ENCODE measurements at regions not wholly inside any gene's neighbourhood (a gene's known extent, or its start where the extent isn't known, plus 50 kb on each side); places are given as distances from the start of the nearest gene placed in this dataset.

DNA sequence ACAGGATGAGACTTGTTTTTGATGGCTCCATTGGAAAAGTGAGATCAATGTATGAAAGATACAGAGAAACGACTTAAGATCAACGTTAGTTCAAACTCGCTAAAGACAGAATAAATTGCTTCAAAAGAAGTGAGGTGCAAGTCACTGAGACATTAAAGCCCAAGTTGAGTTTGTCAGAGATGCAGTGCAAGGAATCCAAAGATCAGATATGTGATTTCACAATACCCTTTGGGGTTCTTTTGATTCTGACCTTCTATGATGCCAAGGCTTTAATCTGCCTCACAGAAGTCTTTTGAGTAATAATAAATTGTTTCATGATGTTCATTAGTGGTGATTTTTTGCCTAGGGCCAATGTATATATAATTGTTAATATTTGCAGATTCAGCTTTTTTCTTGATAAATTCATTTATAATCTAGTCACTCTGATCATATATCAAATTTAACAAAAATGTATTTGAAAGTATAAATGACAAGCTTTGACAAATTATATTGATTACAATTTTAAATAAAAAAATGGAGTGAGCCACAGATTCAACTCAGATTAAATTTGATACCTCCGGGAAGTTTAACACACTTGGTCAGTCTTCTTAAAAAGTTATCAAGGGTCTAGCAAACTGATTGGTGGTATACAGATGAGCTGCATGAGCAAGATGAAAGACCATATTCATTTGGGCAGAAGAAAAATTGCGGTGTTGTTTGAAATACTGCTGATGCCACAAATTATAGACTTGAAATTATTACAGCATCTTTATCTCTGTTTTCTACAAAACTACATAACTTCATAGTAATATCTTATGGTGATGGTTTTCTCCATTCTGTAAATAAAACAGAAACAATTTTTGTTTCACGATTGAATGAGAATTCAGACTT lies 144.8 kb upstream of the FAR2 start:
- TF ChIP-seq RBAK (tag by site-specific recombination; IDR thresholded peaks at IDR 0.05) (no peak), CTCF (tag by site-specific recombination; IDR thresholded peaks at IDR 0.05) (no peak), SP2 (tag by site-specific recombination; IDR thresholded peaks at IDR 0.05) (no peak), ZBTB1 (tag by site-specific recombination; IDR thresholded peaks at IDR 0.05) (no peak), ZNF280D (tag by site-specific recombination; IDR thresholded peaks at IDR 0.05) (no peak), SCRT1 (tag by site-specific recombination; IDR thresholded peaks at IDR 0.05; ENCODE audit: borderline replicate concordance) (no peak), ZNF140 (tag by site-specific recombination; IDR thresholded peaks at IDR 0.05) (no peak), ZNF561 (tag by site-specific recombination; IDR thresholded peaks at IDR 0.05; ENCODE audit: borderline replicate concordance) (no peak), SP7 (tag by site-specific recombination; IDR thresholded peaks at IDR 0.05) (no peak), ZNF354C (tag by site-specific recombination; IDR thresholded peaks at IDR 0.05; ENCODE audit: borderline replicate concordance, low read depth) (no peak), ZNF350 (tag by site-specific recombination; IDR thresholded peaks at IDR 0.05) (no peak)

All from HEK293 (cell line).